Fibroblast of lung (primary cell): ENCODE measurements at regions not wholly inside any gene's neighbourhood (a gene's known extent, or its start where the extent isn't known, plus 50 kb on each side); places are given as distances from the start of the nearest gene placed in this dataset.
"Not testable (repeated sequence)": the region's sequence is repeated elsewhere in the genome, so short reads cannot be mapped to it uniquely, and the experiment has no call there.

Experiments used
- DNase-seq, 2 donors: peaks; one replicate each; pipeline versions ENCODE4 v3.0.0 to v3.0.0-alpha.2; 2010; ENCODE audit warnings: low read depth in 2 of 2
- H2AFZ ChIP-seq: 2 replicates; pipeline ENCODE4 v1.5.1; 2012; ENCODE audit warnings: low read length, control low read depth, inconsistent platforms
- H3K27ac ChIP-seq: 2 replicates; pipeline ENCODE4 v1.5.1; 2011; ENCODE audit warnings: low read length, control low read depth; ENCODE audit not compliant: insufficient read depth
- H3K27me3 ChIP-seq: 2 replicates; pipeline ENCODE4 v1.5.1; 2011; ENCODE audit warnings: mild to moderate bottlenecking, low read length; ENCODE audit not compliant: control insufficient read depth, insufficient read depth
- H3K36me3 ChIP-seq: 2 replicates; pipeline ENCODE4 v1.5.1; 2011; ENCODE audit warnings: low read length; ENCODE audit not compliant: control insufficient read depth, insufficient read depth
- H3K4me1 ChIP-seq: 2 replicates; pipeline ENCODE4 v1.5.1; 2011; ENCODE audit warnings: low read length; ENCODE audit not compliant: control insufficient read depth, insufficient read depth; ENCODE audit errors: extremely low read depth
- H3K4me2 ChIP-seq: 2 replicates; pipeline ENCODE4 v1.5.1; 2011; ENCODE audit warnings: low read length, control low read depth; ENCODE audit not compliant: insufficient read depth; ENCODE audit errors: extremely low read depth
- H3K4me3 ChIP-seq, 4 experiments: fragments of 200-600 bp in 1 of 4; sonication (generic) in 1 of 4; replicated peaks in 1 of 4; 2 replicates each; pipeline ENCODE4 v1.5.1; 2011 to 2016; ENCODE audit warnings: low read length in 4 of 4, low read depth in 3 of 4, mild to moderate bottlenecking in 3 of 4, control low read depth in 2 of 4, inconsistent platforms in 1 of 4, mixed read lengths in 1 of 4; ENCODE audit not compliant: insufficient read depth in 1 of 4; ENCODE audit errors: control extremely low read depth in 1 of 4
- H3K79me2 ChIP-seq: 2 replicates; pipeline ENCODE4 v1.5.1; 2012; ENCODE audit warnings: mild to moderate bottlenecking, low read length, inconsistent platforms; ENCODE audit not compliant: control insufficient read depth, insufficient read depth
- H3K9ac ChIP-seq: 2 replicates; pipeline ENCODE4 v1.5.1; 2011; ENCODE audit warnings: mild to moderate bottlenecking, low read length, control low read depth; ENCODE audit not compliant: insufficient read depth
- H3K9me3 ChIP-seq: 2 replicates; pipeline ENCODE4 v1.5.1; 2012; ENCODE audit warnings: low read depth, low read length; ENCODE audit not compliant: control insufficient read depth, insufficient read depth
- H4K20me1 ChIP-seq: 2 replicates; pipeline ENCODE4 v1.5.1; 2011; ENCODE audit warnings: low read length; ENCODE audit not compliant: control insufficient read depth, insufficient read depth; ENCODE audit errors: extremely low read depth
- CTCF ChIP-seq, 2 donors: IDR thresholded peaks in 1 of 2; conservative IDR thresholded peaks in 1 of 2; 1 replicate in 1 of 2; 2 replicates in 1 of 2; pipeline ENCODE4 v1.5.1; 2011 to 2012; ENCODE audit warnings: low read length in 2 of 2, control low read depth in 1 of 2, inconsistent platforms in 1 of 2, low read depth in 1 of 2, mild to moderate bottlenecking in 1 of 2
- EZH2 ChIP-seq: IDR thresholded peaks from 2 replicates; pipeline ENCODE4 v1.5.1; 2012; ENCODE audit warnings: low read length, control low read depth, mild to moderate bottlenecking; ENCODE audit errors: missing control alignments

DNA sequence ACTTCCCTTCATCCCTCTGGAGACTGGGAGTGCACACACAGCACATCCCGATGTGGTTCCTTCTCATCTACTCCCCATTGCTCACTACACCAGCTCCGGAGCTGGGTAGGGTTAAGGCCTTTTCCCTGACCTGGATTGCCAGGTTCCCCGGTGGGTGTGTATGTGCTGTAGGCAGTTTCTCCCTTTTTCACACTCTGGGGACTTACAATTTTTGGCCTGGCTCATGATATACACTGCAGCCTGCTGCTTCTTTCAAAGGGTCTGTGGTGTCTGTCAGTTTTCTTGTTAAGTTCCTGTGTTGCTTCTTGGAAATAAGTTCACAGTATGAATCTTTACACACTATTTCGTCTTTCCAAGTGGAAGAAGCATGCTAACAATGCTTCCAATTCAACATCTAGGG lies 405.5 kb downstream of the UTRN start:
- Histone ChIP-seq H3K4me1 (no peaks in the 10 kb centered on the region), H3K79me2 (no peaks in the 10 kb centered on the region)

DNA sequence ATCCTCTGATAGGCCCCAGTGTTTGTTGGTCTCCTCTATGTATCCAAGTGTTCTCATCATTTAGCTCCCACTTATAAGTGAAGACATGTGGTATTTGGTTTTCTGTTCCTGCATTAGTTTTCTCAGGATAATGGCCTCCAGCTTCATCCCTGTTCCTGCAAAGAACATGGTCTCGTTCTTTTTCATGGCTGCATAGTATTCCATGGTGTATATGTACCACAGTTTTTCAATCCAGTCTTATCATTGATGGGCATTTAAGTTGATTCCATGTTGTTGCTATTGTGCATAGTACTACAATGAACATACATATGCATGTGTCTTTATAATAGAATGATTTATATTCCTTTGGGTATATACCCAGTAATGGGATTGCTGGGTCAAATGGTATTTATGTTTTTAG lies 406.9 kb downstream of the UTRN start:
- H3K4me3 ChIP-seq, DNase-seq, H3K27ac ChIP-seq, H3K36me3 ChIP-seq, H3K9me3 ChIP-seq, H4K20me1 ChIP-seq, H3K27me3 ChIP-seq, H3K9ac ChIP-seq, H3K4me1 ChIP-seq, H2AFZ ChIP-seq, H3K79me2 ChIP-seq, H3K4me2 ChIP-seq: not testable (repeated sequence)

More for the DNA sequence above, 405.5 kb downstream of the UTRN start:
- Histone ChIP-seq H3K9ac (no peak overlapping the region), H3K27ac (no peak overlapping the region), H3K9me3 (no peaks in the 10 kb centered on the region), H4K20me1 (no peaks in the 10 kb centered on the region), H3K4me2 (no peak overlapping the region), H3K36me3 (no peaks in the 10 kb centered on the region), H2AFZ (no peak overlapping the region), H3K27me3 (no peaks in the 10 kb centered on the region), H3K4me3 (no peak overlapping the region)
- TF ChIP-seq EZH2 (no peak), CTCF (conservative IDR thresholded peaks at IDR 0.05 in 1 of 2, IDR thresholded peaks at IDR 0.05 in 1 of 2; ENCODE audit: low read depth in 1 of 2, low read length in 2 of 2) (no peak)
- no peak for DNase-seq

DNA sequence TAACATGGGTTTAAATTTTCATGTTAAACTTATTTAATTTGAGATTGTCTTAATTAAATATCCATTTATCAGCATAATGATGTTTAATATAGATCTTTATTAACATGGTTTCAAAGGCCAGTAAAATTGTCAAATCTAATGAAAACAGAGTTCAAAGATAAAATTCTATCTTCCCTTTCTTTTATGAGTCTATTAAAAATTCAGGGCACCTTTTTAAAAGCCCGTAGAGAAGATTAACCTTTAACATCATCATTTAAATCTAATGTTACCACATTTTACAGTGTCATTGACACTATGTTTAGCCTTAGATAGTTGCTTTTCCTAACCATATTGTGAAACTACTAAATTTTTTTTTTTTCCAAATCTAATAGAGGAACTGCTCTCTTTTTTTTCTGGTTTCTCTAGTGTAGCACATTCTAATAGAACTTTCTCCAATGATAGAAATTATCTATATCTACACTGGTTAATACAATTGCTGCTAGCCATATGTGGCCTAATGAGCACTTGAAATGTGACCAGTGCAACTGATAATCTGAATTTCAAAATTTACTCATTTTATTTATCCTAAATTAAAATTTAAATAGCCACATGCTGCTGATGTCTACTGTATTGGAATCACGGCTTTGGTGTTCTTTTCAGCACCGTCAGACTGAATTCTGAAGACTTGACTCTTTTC lies 410.9 kb downstream of the UTRN start:
- no peak overlapping the region for H3K9ac ChIP-seq
- H3K27ac ChIP-seq, result no peak overlapping the region
- H3K27me3 ChIP-seq, result no peaks in the 10 kb centered on the region
- no peak for TF ChIP-seq CTCF (conservative IDR thresholded peaks at IDR 0.05 in 1 of 2, IDR thresholded peaks at IDR 0.05 in 1 of 2; ENCODE audit: low read depth in 1 of 2, low read length in 2 of 2)
- TF ChIP-seq EZH2, result no peak
- H3K4me1 ChIP-seq, result no peaks in the 10 kb centered on the region
- DNase-seq, result no peak
- no peaks in the 10 kb centered on the region for H3K9me3 ChIP-seq
- H2AFZ ChIP-seq, result no peak overlapping the region
- no peak overlapping the region for H3K4me2 ChIP-seq
- H3K79me2 ChIP-seq, result no peaks in the 10 kb centered on the region
- H4K20me1 ChIP-seq, result no peaks in the 10 kb centered on the region
- no peaks in the 10 kb centered on the region for H3K36me3 ChIP-seq
- H3K4me3 ChIP-seq, result no peak overlapping the region
